ENCODE measurements at regions not wholly inside any gene's neighbourhood (a gene's known extent, or its start where the extent isn't known, plus 50 kb on each side); places are given as distances from the start of the nearest gene placed in this dataset.

DNA sequence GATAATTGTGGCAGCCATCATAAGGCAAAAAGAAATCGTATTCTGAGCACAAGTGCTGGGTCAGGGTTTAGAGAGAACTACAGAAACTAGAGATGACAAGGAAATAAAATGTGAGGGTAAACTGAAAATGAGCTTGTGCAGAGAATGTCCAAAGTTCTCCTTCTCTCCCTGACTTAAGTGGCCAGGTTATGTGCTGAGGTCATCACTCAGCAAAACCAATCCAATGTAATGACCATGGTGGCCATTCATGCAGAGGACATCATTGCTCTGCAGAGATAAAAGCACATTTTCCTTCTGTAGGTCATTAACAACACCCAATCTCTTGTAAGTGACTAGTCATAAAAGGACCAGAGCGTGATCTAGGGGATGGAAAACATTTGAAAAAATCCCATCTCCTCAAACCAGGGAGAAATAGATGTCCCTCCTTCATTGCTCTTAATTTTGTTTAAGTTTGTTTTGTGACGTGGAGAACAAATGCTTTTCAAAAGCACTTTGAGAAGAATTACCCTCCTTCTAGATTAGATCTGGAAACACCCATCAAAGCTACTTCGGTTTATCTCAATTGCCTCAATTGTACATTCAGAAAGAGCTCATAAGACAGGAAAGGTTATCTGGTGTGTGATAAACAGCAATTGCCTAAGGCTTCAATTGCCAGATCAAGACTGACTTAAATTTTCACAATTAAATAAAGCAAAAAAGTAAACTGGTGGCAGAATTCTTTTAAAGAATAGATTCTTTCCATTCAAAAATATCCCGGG, 173.4 kb downstream of the SERPINI1 start:
- TF ChIP-seq, protein P1, sequence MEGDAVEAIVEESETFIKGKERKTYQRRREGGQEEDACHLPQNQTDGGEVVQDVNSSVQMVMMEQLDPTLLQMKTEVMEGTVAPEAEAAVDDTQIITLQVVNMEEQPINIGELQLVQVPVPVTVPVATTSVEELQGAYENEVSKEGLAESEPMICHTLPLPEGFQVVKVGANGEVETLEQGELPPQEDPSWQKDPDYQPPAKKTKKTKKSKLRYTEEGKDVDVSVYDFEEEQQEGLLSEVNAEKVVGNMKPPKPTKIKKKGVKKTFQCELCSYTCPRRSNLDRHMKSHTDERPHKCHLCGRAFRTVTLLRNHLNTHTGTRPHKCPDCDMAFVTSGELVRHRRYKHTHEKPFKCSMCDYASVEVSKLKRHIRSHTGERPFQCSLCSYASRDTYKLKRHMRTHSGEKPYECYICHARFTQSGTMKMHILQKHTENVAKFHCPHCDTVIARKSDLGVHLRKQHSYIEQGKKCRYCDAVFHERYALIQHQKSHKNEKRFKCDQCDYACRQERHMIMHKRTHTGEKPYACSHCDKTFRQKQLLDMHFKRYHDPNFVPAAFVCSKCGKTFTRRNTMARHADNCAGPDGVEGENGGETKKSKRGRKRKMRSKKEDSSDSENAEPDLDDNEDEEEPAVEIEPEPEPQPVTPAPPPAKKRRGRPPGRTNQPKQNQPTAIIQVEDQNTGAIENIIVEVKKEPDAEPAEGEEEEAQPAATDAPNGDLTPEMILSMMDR (IDR thresholded peaks at IDR 0.05; ENCODE audit: poor library complexity, severe bottlenecking), result no peak
- no peak for TF ChIP-seq EP300 (conservative IDR thresholded peaks at IDR 0.05; ENCODE audit: poor library complexity, severe bottlenecking)
- no peak for TF ChIP-seq POLR2AphosphoS5 (IDR thresholded peaks at IDR 0.05)
- no peak for TF ChIP-seq TAF1 (IDR thresholded peaks at IDR 0.05; ENCODE audit: low read depth)

Data from neural cell (in vitro differentiated cells).